ENCODE measurements at regions not wholly inside any gene's neighbourhood (a gene's known extent, or its start where the extent isn't known, plus 50 kb on each side); places are given as distances from the start of the nearest gene placed in this dataset.
A peak's percentile ranks its signal among the peaks of the same experiment; 100 is the strongest.

- DNase-seq (ENCODE audit: low spot score), result peak; percentile 57
Observed at GRCh38 chr12:124188561-124189405, 106.1 kb upstream of the RFLNA start.

- DNase-seq (ENCODE audit: low spot score), result no peak
Observed at GRCh38 chr12:124190312-124191023, 104.4 kb upstream of the RFLNA start.

- DNase-seq (ENCODE audit: low spot score), result peak; percentile 40
Observed at GRCh38 chr12:124191024-124191359, 103.9 kb upstream of the RFLNA start.

GRCh38 chr12:124191966-124192365 lies 102.9 kb upstream of the RFLNA start:
- DNase-seq (ENCODE audit: low spot score), result no peak

- no peak for DNase-seq (ENCODE audit: low spot score)
Observed at GRCh38 chr12:124194264-124194892, 100.5 kb upstream of the RFLNA start.

- DNase-seq (ENCODE audit: low spot score), result no peak
Observed at GRCh38 chr12:124194893-124195566, 99.9 kb upstream of the RFLNA start.

GRCh38 chr12:124195567-124195942 lies 99.3 kb upstream of the RFLNA start:
- DNase-seq (ENCODE audit: low spot score), result no peak

- DNase-seq (ENCODE audit: low spot score), result no peak
Observed at GRCh38 chr12:124196236-124196635, 98.7 kb upstream of the RFLNA start.

- DNase-seq (ENCODE audit: low spot score), result no peak
Observed at GRCh38 chr12:124201248-124201647, 93.6 kb upstream of the RFLNA start.

- DNase-seq (ENCODE audit: low spot score), result no peak
Observed at GRCh38 chr12:124203176-124203575, 91.7 kb upstream of the RFLNA start.

- no peak for DNase-seq (ENCODE audit: low spot score)
Observed at GRCh38 chr12:124205405-124205804, 89.5 kb upstream of the RFLNA start.

- DNase-seq (ENCODE audit: low spot score), result no peak
Observed at GRCh38 chr12:124207049-124207448, 87.8 kb upstream of the RFLNA start.

GRCh38 chr12:124207617-124208016 lies 87.3 kb upstream of the RFLNA start:
- DNase-seq (ENCODE audit: low spot score), result no peak

- DNase-seq (ENCODE audit: low spot score), result no peak
Observed at GRCh38 chr12:124208489-124208888, 86.4 kb upstream of the RFLNA start.

- DNase-seq (ENCODE audit: low spot score), result no peak
Observed at GRCh38 chr12:124210991-124211577, 83.8 kb upstream of the RFLNA start.

- no peak for DNase-seq (ENCODE audit: low spot score)
Observed at GRCh38 chr12:124211753-124212152, 83.1 kb upstream of the RFLNA start.

GRCh38 chr12:124213666-124214347 lies 81.1 kb upstream of the RFLNA start:
- DNase-seq (ENCODE audit: low spot score), result peak; percentile 76

- no peak for DNase-seq (ENCODE audit: low spot score)
Observed at GRCh38 chr12:124214574-124214973, 80.3 kb upstream of the RFLNA start.

- DNase-seq (ENCODE audit: low spot score), result no peak
Observed at GRCh38 chr12:124216966-124217365, 77.9 kb upstream of the RFLNA start.

- DNase-seq (ENCODE audit: low spot score), result no peak
Observed at GRCh38 chr12:124217508-124218242, 77.2 kb upstream of the RFLNA start.

GRCh38 chr12:124218243-124218560 lies 76.7 kb upstream of the RFLNA start:
- no peak for DNase-seq (ENCODE audit: low spot score)
